HG02798 (cell line): ENCODE measurements at regions not wholly inside any gene's neighbourhood (a gene's known extent, or its start where the extent isn't known, plus 50 kb on each side); places are given as distances from the start of the nearest gene placed in this dataset.

Experiments
- ATAC-seq: cut with Tn5 transposase; IDR thresholded peaks from one replicate; pipeline ENCODE4 v1.9.1; 2021; ENCODE audit warnings: mild to moderate bottlenecking; ENCODE audit not compliant: unreplicated experiment, poor library complexity

DNA sequence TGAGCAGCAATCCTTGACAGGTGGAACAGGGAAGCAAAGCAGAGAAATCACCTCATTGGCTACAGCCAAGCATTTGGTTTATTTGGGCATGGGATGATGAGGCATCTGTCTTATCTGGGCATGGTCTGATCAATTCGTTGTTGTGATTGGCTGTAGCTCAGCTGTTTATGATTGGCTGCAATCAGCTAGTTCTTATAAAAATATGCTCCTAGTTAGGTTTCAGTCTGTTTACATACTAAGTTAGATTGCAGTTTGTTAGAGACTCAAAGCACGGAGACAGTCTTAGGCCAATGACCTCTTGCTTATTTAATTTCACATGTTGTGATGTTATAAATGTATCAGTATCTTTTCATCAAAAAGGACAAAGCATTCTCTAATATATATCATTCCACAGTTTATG, 312.0 kb downstream of the PDGFC start:
- no peak for ATAC-seq

DNA sequence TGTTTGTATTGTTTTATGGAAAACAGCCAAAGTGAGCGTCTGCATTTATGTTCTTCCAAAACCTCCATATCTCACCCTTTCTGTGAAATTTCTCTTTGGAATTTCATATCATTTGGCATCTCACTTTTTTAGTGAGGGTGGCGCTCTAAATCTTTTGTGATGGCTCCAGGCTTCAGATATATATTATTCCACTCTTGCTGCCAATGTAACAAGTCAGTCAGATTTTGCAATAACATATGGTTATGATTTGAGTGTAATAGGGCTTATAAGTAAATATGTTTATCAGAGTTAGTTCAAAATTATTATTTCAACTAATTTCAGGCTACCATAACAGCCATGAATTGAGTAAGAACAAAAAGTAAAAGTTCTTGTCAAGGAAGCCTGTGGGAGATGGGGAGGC, 314.7 kb downstream of the PDGFC start:
- no peak for ATAC-seq

DNA sequence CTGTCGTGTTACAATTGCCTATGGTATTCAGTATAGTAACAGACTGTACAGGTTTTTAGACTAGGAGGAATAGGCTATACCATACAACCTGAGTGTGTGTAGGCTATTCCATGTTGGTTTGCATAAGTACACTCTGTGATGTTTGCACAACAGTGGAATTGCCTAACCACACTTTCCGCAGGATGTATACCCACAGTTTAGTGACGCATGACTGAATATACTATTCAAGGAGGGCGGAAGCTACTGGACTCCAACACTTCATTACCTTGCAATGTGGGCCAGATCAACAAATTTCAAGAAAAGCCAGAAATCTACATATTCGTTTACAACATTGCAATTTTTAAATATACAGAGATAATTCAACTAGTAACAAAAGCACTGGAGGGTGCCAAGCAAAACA, 317.2 kb downstream of the PDGFC start:
- no peak for ATAC-seq

DNA sequence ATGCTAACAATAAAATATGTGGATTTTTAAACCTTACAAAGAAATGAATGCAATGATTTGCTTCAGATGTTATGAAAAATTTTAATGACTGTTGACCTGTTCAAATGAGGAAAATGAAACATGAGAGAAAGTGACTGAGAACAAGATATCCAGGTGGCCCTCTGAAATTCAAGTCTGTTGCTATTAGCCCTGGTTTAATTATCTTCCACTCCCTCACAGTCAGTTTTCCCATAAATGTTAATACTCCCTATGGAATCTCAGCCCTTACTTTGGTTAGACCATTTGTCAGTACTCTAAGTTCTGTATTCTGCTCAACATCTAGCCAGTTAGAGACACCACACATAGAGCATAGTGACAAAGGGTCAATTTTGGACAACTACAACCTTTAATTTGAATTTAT, 327.8 kb downstream of the PDGFC start:
- no peak for ATAC-seq

DNA sequence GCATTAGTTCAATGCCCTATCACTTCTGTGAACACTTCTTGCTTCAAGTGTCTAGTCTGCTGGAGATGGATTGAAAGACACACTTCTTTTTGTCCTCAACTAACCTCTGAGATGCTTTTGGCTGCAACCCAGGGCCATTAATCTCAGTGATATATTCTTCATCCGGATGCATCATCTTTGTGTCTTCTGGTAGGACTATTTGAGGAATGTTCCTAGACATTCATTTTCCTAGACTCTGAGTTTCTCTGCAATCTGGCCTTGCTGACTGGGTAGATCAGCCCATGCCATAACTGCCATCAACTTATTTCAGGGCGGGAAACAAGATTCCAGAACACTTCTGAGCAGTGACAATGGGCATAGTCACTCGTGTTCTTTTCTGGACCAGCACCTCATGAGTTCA, 329.4 kb downstream of the PDGFC start:
- ATAC-seq = no peak

DNA sequence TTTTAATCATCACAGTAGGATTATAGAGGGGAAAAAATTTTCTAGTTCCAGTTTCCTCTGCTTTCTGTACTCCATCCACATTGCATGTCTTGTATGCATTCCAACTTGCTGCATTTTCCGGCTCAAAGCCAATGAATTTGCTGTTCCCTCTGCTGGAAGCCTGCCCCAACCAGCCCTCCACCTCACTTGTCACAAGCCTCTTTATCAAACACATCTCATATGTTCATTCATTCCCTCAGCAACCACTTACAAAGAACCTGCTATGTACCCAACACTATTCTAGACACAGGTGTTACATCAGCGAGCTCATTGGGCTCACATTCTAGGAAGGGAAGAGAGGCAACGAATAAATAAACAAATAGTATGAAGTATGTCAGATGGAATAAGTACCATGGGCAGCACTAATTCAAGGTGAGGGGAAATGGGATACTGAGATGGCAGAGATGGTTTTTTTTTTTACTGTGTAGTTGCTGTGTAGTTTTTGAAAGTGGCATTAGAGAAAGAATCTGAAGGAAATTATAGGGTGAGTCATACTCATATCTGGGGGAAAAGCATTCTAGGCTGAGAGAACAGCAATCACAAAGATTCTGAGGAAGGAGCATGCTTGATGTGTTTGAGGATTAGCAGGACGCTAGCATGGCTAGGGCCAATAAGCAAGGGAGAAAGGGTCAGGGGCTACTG, 332.5 kb downstream of the PDGFC start:
- no peak for ATAC-seq

DNA sequence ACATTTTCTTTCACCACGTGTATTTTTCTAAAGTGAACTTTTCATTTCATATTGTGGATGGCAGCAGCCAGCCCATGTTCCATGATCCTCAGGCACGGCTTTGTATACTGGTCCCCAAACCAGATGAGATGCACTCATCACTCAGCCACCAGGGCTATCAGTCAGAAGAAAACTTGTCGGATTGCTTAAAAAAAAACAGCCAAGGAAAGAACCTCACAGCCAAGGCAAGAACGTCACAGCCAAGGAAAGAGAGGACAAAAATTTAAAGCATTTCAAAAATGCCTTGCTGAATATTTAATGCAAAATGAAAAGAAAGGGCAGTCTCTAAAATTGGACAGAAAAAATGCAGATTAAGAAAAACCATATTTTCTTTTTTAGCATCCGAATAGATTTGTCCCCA, 333.3 kb downstream of the PDGFC start:
- ATAC-seq = no peak

DNA sequence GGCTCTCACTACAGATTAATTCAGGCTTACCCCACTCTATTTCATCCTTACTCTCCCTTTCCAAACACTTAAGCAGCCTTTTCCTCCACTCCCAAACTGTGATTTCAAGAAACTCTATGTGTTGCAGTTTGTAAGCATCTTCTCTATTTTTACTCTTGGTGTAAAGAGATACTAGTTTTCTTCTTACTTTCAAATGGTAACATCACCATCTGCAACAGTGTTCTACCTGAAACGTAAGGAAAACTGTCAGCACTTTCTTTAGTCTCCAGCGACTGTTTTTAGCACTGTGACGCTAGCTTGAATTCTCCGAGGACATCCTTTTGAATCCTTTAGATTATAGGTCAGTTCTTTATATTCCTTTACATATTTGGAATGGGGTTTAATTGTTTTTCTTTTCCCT, 335.2 kb downstream of the PDGFC start:
- no peak for ATAC-seq

DNA sequence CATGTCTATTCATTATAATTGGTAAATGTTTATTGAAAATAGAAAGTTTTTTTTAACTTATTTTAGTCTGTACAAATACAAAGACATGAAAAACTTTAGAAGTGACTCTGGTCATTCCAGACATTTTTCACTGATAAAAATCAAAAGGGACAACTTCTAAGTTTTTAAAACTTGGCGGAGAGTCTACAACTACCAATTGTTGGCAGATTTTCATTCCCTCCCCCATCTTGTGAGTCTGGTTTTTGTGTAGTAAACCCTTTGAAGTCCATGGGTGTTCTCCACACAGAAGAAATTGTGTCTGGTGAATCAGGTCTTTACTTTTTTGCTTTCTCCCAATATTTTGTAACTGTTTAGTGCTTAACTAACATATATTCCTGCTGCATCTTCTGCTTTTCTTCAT, 336.5 kb downstream of the PDGFC start:
- ATAC-seq = no peak

DNA sequence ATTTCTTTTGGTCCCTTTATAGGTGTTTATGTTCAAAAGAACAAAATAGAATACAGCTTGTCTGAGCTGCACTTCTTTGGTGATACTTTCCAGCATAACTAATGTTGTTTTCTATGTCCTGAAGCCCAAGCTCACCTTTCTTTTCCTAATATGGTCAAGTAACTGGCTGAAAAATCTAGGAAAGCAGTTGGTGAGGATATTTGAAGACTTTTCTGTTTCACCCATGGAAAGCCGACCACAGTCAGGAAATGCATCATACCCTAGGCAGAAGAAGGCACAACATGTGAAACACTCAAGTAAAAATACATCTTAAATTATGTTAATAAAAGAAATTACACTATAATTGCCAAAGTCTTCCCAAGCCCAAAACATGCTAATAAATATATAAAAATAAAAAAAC, 337.0 kb downstream of the PDGFC start:
- ATAC-seq = no peak

DNA sequence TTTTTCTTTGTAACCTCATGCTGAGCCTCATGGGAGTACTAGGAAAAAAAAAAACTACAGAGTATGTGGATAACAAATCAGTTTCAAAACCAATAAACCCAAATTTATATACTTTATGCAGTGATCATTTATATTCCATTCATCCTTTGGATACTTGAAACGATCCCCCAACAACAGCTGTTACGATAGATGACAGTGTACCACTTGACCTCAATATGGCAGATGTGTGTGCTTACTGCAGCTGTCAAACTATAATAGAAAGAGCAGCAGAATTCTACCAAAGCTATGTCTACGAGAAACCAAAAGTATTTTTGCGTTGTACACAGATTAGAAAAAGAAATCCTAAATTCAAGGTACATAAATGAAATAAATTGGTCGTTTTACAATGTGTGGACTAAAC, 337.8 kb downstream of the PDGFC start:
- ATAC-seq = no peak

DNA sequence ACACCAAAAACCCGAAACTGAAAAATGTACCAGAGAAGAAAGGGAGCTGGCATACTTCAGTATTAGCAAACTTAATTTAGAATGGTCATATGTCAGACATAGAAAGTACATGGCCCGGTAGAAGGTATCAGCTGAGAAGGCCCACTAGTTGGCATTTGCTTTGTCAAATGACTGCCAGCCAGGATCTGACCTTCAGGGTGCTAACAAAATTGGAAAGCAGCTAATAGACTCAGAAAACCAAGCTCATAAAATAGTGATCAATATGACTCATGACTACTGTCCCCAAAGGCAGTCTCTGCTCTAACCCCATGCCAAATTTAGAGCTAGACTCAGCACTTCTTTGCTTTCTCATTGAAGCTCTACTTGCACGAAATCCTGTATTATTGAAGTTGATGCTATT, 342.7 kb downstream of the PDGFC start:
- ATAC-seq = no peak

DNA sequence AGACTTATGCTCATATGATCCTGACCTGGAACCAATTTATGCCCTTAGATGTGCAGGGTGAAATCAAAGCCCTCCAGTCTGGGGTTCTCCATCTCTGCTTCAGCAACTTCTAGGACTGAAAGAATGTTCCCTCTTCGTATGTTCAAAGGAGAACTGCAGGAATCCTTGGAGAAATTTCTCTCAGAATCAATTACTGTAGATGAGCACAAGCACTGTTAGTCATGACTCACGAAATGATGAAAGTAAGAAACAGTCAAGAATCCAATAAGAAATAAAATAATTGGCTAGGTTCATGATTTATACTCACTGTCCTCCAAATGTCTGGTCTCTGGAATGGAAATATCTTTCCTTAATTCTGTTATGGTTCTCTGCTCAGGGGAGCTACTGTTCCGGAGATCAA, 348.2 kb downstream of the PDGFC start:
- no peak for ATAC-seq

DNA sequence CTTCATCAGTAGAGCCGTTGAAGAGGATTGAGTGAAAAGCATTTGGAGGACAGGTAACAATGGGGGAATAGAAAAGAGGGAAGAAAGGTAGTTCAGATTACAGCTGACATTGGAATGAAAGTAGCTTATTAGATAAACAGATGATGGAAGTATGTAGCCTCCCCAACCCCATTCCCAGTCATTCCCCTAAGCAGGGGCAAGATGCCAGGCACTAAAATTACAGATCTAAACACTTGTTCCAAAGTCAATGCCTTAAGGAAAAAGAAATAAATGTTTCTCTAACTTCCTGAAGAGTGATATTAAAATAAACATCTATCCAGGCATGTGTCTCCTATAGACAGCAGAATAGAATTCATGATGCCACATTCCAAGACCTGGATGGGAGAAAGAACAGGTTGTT, 350.8 kb downstream of the PDGFC start:
- no peak for ATAC-seq

DNA sequence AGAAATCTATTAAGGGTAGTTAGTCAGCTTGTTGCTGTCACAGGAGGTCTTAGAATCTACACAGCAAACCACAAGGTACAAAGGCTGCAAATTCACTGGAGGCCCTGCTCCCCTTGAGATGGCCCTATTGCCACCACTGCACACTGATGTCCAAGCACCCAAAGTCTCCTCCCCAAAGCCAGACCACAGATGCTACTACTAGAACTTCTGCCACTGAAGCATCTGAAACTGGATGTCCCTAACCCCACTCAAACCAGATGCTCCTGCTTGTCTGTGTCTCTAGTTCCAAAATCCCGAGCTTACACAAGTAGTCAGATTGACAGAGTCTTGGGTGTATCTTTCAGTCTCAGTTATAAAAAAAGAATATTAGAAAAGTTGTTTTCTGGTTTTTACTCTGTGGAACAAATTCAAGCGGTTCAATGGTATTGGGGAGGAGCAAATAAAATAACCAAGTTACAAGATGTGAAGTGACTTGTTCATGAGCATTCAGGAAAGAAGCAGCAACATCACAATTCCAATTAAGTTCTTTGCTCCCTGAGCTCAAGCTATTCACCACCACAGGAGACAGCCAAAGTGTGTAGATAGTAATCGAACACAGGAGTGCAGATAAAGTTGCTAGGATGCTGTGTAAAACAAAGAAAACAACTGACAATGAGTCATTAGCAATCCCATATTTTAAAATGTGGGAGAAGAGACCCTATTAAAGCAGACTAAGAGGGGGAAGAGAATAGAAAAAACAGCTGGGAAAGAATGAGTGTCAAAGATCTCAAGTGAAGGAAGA, 352.3 kb downstream of the PDGFC start:
- no peak for ATAC-seq

DNA sequence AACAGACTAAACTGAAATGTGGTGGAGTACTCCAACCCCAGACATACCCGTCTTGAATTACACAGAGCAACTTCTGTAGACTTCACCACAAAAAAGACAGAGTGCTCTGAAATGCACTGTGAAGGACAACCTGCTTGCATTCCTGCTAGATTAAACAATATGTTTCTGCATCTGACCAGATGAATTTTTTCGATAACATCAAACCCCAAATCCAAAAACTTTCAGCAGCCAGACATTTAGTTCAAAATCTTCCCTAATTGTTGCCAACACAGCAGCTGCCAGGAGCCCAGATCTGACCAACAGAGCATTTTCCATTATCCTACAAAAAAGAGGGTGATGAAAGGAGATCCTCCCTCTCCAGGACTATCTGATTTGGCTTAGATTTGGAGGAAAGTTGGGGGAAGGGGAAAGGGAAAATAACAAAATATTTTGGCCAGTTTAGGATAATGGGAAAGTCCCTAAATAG, 356.5 kb downstream of the PDGFC start:
- no peak for ATAC-seq

DNA sequence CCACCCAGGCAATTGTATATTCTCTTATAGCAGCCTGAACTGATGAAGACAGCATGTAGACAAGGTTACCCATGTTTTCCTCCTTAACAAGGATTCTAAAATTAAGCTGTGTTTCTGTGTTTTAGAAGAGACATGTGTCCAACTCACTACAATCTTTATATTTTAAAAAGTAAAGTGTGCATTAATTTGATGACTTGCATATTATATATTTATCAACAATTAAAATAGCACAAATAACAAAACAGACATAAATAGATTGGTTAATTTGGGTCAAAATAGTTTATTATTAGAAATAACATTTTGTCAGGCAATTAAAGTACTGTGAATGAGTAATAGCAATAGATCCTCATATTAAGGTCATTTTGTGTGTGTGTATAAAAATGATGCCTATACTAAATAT, 357.1 kb downstream of the PDGFC start:
- ATAC-seq = no peak

DNA sequence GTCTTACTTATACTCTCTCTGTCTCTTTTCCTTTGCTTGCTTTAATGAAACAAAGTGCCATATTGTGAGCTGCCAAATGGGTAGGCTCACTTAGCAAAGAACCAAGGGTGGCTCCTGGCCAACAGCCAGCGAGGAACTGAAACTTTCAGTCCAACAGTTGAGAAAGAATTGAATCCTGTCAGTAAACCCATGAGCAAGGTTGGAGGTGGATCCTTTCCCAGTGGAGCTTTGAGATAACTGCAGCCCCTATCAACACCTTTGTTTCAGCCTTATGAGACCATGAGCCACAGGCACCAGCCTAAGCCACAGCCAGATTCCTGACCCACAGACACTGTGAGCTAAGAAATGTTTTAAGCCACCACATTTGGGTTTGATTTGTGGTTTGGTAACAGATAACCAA, 362.2 kb downstream of the PDGFC start:
- ATAC-seq = no peak

DNA sequence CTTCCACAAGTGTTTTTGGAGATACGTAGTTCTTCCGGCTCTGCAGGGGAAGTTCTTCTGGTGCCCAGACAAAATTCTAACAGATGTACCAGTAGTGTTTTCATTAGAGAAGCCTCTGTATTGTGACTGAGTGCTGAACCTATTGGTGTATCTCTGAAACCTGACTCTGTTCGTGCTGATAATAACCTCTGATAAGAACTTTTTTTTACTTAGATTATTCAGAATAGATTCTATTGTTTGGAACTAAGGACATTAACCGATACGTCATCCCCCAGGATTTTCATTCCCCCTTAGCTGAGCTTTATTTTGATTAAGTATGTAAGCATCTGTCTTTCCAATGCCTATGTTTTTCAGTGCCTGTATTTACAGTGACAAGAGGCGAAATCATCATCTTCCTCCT, 362.9 kb downstream of the PDGFC start:
- no peak for ATAC-seq

DNA sequence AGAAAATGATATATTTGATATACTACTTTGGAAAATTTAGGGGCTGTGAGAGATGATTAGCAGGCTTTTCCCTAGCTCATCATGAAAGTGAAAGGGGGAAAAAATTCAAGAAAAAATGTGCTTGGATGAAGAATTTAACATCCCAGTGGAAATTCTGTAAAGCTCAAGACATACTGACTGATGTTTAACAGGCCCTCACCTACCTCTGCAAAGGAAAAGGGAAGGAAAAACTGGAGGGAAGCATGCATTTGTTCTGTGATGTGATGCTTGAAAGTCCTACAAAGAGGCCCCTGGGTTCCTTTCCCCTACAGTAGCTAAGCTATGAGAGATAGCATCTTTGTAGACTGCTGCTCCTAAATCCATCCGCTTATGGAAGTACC, 364.1 kb downstream of the PDGFC start:
- no peak for ATAC-seq

DNA sequence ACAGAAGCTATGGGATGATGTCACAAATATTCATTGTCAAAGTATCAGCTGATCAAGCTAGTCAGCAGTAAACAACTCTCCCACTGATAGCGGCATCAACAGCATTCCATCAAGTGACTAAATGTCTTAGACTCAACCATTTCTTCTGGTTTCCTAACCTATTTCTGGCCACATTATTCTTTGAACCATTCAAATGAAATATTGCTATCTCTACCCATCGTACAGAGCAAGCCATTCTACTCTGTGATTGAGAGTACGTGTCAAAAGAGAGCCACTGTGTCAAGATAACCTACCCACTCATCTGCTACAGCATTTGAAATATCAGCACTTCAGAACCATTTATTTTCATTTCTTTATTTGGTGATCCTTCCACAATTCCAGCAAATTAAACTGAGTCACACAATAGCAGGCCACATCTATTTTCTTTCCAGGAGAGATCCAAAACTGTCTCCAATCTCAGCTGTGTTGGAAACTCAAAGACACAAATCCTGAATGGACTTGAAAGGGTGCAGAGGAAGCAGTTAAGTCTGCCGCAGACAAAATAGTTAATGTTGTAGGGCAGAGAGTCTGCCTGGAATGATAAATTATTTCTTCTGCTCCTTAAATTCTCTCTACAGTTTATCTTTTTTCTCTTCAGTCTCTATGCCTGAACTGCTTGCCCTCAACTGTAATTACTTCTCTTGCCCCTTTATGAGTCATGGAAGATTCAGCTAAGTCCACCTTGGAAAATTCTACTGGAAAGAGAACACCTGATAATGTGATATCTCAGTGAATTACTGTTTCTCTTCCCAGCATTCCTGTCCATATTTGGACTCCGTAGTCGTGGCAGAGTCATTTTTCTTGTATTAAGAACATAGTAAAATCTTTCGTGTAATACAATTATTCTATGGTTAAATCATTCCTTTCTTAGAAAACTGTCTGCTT, 364.8 kb downstream of the PDGFC start:
- no peak for ATAC-seq
